HL-60 (cell line): ENCODE measurements at regions not wholly inside any gene's neighbourhood (a gene's known extent, or its start where the extent isn't known, plus 50 kb on each side); places are given as distances from the start of the nearest gene placed in this dataset.

ENCODE experiments used
- DNase-seq, 2 experiments: peaks; one replicate each; pipeline ENCODE4 v3.0.0-alpha.2; 2010 to 2020; ENCODE audit warnings: low read depth in 1 of 2, low spot score in 1 of 2
- H3K27ac ChIP-seq: fragments of 250-450 bp; sonication (Bioruptor Pico); replicated peaks from 2 replicates; pipeline ENCODE4 v1.5.1; 2020; ENCODE audit warnings: mild to moderate bottlenecking, moderate library complexity
- H3K27me3 ChIP-seq: fragments of 250-450 bp; sonication (Bioruptor Pico); 2 replicates; pipeline ENCODE4 v1.5.1; 2021; ENCODE audit warnings: mild to moderate bottlenecking, moderate library complexity; ENCODE audit not compliant: insufficient read depth, poor library complexity, severe bottlenecking
- H3K4me3 ChIP-seq: replicated peaks from 2 replicates; pipeline ENCODE4 v1.5.1; 2011; ENCODE audit warnings: mild to moderate bottlenecking, control low read depth, low read length; ENCODE audit not compliant: insufficient read depth
- GABPA ChIP-seq: IDR thresholded peaks from 2 replicates; pipeline ENCODE4 v1.6.1; 2012; ENCODE audit warnings: low read depth
- POLR2AphosphoS5 ChIP-seq: IDR thresholded peaks from 2 replicates; pipeline ENCODE4 v1.6.1; 2012; ENCODE audit warnings: low read depth
- SPI1 ChIP-seq: IDR thresholded peaks from 2 replicates; pipeline ENCODE4 v1.6.1; 2012; ENCODE audit warnings: low read depth, mild to moderate bottlenecking, borderline replicate concordance
- TF ChIP-seq, protein P1 (sequence below): IDR thresholded peaks from one replicate; pipeline ENCODE4 v1.5.1; 2011; ENCODE audit warnings: low read length, control low read depth, inconsistent platforms; ENCODE audit not compliant: insufficient read depth
- TF ChIP-seq, protein P2 (sequence below): IDR thresholded peaks from 2 replicates; pipeline ENCODE4 v1.6.1; 2012; ENCODE audit warnings: low read depth; ENCODE audit not compliant: insufficient replicate concordance

DNA sequence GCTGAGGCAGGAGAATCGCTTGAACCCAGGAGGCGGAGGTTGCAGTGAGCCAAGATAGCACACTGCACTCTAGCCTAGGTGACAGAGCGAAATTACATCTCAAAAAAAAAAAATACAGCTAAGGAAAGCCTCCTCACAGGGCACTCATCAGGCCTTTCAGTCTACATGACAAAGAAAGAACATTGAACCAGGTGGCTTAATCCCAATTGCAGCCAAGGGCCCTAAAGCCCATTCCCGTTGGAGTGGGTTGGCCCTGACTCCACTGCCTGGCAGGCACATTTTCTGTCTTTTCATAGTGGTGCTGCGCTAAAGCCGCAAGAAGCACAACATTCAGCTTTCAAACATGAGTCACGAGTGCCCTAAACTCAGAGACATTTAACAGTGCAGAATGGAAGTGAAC, 372.5 kb downstream of the RNF144A start:
- Histone ChIP-seq H3K27me3 (peaks cover 3% of the 10 kb centered on the region), H3K27ac (no peak overlapping the region), H3K4me3 (no peak overlapping the region)
- TF ChIP-seq, protein P1, sequence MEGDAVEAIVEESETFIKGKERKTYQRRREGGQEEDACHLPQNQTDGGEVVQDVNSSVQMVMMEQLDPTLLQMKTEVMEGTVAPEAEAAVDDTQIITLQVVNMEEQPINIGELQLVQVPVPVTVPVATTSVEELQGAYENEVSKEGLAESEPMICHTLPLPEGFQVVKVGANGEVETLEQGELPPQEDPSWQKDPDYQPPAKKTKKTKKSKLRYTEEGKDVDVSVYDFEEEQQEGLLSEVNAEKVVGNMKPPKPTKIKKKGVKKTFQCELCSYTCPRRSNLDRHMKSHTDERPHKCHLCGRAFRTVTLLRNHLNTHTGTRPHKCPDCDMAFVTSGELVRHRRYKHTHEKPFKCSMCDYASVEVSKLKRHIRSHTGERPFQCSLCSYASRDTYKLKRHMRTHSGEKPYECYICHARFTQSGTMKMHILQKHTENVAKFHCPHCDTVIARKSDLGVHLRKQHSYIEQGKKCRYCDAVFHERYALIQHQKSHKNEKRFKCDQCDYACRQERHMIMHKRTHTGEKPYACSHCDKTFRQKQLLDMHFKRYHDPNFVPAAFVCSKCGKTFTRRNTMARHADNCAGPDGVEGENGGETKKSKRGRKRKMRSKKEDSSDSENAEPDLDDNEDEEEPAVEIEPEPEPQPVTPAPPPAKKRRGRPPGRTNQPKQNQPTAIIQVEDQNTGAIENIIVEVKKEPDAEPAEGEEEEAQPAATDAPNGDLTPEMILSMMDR = no peak
- TF ChIP-seq, protein P2, sequence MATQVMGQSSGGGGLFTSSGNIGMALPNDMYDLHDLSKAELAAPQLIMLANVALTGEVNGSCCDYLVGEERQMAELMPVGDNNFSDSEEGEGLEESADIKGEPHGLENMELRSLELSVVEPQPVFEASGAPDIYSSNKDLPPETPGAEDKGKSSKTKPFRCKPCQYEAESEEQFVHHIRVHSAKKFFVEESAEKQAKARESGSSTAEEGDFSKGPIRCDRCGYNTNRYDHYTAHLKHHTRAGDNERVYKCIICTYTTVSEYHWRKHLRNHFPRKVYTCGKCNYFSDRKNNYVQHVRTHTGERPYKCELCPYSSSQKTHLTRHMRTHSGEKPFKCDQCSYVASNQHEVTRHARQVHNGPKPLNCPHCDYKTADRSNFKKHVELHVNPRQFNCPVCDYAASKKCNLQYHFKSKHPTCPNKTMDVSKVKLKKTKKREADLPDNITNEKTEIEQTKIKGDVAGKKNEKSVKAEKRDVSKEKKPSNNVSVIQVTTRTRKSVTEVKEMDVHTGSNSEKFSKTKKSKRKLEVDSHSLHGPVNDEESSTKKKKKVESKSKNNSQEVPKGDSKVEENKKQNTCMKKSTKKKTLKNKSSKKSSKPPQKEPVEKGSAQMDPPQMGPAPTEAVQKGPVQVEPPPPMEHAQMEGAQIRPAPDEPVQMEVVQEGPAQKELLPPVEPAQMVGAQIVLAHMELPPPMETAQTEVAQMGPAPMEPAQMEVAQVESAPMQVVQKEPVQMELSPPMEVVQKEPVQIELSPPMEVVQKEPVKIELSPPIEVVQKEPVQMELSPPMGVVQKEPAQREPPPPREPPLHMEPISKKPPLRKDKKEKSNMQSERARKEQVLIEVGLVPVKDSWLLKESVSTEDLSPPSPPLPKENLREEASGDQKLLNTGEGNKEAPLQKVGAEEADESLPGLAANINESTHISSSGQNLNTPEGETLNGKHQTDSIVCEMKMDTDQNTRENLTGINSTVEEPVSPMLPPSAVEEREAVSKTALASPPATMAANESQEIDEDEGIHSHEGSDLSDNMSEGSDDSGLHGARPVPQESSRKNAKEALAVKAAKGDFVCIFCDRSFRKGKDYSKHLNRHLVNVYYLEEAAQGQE = no peak
- no peak for TF ChIP-seq SPI1
- no peak for TF ChIP-seq POLR2AphosphoS5
- TF ChIP-seq GABPA = no peak
- no peak for DNase-seq

DNA sequence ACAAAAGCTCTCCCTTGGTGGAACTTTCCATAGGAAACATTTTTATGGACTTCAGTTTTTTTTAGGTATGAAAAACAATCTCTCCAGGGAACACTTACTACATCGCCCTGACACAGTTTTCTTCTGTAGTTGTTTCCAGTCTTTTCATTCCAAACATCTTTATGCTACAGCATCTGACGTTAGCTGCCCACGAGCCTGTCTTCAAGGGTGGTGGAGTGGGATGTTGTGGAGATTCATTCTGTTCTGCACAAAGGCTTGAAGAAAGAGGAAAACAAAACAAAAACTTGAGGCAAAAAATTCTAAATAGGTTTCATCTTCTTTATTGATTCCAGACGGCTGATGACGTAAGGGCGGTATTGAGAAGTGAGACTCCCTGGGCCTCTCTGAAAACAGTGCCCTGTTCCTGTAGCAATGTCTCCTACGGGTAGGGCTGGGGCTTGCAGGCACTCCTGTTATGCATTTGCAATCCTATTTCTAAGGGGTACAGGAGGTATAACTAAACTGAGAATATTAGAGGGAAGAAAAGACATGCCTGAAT, 375.0 kb downstream of the RNF144A start:
- H3K4me3 ChIP-seq = no peak overlapping the region
- H3K27me3 ChIP-seq = peaks cover 6% of the 10 kb centered on the region
- no peak for DNase-seq
- TF ChIP-seq GABPA = no peak
- TF ChIP-seq, protein P1 = no peak
- no peak for TF ChIP-seq POLR2AphosphoS5
- TF ChIP-seq, protein P2 = no peak
- TF ChIP-seq SPI1 = no peak
- H3K27ac ChIP-seq = no peak overlapping the region

DNA sequence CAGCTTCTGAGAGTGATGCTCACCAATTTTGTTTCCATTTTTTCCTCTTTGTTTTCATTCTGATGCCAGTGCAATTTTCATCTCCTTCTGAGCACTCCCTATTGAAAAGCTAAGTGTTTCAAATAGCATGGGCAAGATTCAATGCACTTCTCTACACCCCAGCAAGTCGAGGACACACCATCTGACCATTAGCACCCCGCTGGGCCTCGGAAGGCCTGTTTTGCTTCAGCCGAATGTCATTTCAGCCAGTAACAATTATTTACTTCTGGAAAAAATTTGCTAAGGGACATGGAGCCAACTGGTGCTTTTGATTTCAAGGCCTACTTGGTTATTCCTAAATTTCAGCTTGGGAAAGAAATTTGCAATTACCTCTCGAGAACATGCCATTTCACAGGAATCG, 392.4 kb downstream of the RNF144A start:
- Histone ChIP-seq H3K27me3 (peaks cover 5% of the 10 kb centered on the region), H3K4me3 (no peak overlapping the region), H3K27ac (no peak overlapping the region)
- TF ChIP-seq, protein P2 = no peak
- TF ChIP-seq, protein P1 = no peak
- no peak for TF ChIP-seq GABPA
- TF ChIP-seq POLR2AphosphoS5 = no peak
- DNase-seq = no peak
